ENCODE measurements at regions not wholly inside any gene's neighbourhood (a gene's known extent, or its start where the extent isn't known, plus 50 kb on each side); places are given as distances from the start of the nearest gene placed in this dataset.
A peak's percentile ranks its signal among the peaks of the same experiment; 100 is the strongest.

DNA sequence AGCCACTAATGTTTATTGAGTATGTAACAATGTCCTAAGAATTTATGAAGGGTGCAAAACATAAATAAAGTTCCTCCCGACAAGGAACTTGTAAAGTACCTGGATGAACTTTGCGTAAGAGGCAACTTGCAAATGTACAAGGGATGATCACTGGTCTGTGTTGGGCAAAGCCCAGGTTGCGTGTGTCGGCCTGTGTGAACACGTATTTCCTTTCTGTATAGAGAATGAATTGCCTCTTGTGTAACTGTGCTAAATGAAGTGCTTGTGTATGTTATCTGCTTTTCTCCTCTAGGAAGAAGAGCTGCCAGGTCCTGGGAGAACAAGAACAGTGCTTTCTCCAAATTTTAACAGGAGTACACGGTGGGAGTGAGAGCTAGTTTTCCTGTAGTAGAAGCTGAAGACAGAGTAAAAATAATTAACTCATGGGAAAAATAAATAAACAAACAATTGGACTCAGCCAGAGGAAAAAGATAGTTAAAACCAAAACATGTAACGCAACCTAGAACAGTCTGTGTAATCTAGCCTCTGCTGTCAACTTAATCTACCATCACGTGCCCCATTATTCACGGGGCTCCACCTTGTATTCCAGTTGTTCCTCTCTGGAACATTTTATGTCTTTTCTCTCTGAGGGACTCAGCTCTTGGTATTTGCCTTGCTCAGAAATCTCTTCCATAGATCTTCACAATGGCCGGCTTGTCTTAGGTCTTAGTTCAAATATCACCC, 83.7 kb upstream of the RASGRP1 start:
- no peak for DNase-seq

DNA sequence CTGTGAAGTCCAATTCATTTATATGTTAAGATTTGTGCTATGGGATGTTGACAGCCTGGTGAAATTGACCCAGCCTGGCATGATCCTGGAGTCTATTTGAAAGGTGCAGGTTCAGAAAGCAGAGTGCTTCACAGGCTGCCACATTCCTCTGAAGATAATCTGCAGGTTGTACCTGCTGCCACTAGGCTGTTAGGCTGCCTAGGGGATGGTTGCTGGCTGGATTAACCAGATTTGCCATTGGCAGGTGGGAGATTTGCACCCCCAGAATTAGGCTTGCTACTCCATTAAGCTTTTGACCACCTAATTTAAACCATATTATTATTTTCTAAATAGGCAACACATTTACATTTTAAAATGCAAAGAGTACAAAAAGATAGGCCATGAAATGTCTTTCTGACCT, 85.8 kb upstream of the RASGRP1 start:
- no peak for DNase-seq

DNA sequence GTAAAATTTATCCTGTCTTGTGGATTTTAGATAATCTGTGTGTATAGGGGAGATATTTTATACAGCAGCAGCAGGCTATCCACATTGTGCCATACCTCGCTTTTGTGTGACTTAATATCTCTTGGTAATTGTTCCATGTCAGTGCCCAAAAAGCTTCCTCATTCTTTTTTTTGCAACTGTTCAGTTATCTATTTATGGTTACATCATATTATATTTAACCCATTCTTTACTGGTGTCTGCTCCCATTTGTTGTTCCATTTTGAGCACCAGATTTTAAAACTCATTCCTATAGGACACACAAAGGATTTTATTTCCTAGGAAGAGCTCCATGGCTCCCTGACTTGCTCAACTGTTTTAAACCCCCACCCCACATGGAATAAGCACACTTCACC, 86.3 kb upstream of the RASGRP1 start:
- DNase-seq, result no peak

DNA sequence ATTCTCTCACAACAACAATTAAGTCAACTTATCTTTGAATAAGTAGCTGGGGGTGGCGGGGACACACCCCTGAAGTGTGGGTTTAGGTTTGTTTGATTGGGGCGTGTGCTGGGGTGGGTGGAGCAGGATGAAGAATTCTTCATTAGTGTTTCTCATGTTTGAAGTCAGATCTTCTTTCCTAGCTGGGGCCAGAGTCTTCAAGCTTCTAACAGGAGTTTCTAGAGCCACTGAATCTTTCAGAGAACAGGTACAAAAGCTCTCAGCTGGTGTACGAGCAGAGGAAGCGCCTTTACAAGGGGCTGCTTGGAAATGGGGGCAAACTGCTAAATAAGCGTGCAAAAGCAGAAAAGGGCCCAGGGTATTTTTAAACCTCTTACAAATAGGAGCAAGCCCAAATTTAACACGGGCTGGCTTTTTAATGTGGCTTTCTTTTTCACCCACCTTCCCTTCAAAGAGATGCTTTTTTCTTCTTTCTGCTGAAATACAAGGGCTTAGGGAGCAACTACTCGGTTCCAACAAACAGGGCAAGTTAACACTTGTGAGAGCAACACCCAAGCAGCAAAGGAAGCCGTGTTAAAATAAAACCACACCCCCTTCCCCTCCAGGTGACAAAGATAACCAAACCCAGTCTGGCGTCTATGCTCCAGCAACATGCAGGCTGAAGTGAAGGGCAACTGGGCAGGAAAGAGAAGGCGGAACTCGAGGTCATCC, 86.9 kb upstream of the RASGRP1 start:
- peak; percentile 54 for DNase-seq

DNA sequence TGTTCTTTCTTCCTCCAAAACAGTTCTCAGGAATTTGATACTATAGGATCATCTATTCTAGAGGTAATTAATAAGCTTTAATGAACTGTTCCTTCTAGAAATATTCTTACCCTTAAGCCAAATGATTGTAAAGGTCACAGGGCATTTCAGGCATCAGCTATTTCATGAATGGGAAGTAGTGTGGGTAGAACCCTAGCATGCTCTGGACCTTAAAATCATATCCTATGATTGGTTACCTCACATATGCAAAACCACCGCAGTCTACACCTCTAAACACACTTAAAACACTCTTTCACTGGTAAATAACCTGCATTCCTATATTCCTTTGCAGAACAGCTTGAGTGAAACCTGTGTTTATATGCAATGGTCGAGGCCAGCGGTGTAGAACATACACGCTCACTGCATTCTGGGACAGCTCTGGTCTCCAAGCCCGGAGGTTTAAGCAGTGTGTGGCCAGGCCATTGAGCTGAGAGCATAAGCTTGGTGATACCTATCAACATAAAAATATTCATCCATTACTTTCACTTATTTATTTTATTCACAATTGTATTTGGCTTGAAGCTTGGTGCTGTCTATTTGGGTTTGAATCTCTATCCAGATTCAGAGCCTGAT, 87.7 kb upstream of the RASGRP1 start:
- DNase-seq, result no peak

DNA sequence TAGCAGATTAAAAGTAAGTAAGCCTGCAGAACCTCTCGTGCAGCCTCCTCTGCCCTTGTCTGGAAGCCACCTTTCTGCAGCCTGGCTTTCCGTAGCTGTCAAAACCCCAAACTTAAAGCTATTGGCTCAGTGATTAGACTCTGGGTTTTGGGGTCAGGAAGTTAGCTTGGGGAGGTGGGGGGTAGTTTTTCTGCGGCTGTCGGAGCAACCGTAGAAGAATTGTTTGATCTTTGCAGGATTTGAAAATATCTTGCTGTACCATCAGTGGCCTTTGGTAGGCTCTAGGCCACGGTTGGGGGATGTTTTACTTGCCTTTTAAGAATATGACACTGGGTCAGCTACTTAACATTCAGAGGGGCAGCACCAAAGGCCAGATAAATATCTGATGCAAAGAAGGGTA, 88.4 kb upstream of the RASGRP1 start:
- DNase-seq, result peak; percentile 75

DNA sequence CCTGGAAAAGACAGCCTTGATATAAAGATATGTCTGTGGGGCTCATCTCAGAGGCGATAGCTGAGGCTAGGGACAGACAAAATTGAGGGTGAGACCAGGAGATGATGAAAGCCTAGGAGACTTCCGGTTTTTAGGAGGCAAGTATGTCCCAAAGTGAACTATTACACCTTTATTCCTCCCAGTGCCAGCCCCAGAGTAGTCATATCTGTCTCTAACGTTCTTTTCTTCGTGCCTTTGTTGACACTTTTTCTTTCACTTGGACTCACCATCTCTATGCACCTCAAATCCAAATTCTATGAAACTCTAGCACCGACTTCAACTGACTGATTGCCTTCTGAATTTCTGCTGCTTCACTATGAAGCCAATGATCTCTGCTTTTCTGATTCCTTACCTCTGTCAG, 93.8 kb upstream of the RASGRP1 start:
- no peak for DNase-seq

DNA sequence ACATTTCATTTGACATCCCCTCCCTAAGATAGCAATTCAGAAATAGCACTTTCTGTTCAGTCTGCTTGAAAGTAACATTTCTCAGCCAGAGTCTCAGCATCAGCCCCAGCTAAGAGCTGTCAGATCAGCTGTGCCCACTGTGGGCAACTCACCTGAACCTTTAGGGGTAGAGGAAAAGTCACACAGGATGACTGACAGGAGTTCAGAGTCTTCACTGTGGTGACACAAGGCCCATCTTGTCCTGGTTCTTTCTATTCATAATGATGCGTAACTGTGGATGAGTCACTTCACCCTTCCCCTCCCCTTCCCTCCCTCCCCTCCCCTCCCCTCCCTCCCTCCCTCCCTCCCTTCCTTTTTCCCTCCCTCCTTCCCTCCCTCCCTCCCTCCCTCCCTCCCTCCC, 96.1 kb upstream of the RASGRP1 start:
- no peak for DNase-seq

DNA sequence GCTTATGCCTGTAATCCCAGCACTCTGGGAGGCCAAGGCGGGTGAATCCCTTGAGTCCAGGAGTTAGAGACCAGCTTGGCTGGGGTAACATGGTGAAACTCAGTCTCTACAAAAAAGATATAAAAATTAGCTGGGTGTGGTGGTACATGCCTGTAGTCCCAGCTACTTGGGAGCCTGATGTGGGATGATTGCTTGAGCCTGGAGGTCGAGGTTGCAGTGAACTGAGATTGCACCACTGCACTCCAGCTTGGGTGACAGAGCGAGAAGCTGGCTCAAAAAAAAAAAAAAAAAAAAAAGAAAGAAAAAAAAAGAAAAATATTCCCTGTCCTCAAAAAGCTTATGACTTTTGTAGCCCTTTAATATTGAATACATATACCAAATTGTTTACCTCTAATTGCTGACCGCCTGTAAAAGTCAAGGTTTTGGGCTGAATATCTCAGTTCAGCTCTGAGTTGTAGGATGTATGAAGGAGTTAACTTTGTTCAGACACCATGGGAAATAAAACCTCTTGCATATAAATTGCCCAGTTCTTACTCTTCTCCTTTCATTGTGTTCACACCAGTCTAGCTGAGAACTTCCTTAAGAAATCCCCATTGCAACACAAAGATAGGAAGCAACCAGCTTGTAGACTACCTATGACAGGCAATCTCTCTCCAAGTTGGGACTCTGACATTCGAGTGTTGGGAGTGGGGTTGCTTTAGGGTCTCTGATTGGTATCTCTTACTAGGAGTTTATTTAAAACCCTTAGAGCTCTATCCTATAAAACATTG, 97.6 kb upstream of the RASGRP1 start:
- no peak for DNase-seq

DNA sequence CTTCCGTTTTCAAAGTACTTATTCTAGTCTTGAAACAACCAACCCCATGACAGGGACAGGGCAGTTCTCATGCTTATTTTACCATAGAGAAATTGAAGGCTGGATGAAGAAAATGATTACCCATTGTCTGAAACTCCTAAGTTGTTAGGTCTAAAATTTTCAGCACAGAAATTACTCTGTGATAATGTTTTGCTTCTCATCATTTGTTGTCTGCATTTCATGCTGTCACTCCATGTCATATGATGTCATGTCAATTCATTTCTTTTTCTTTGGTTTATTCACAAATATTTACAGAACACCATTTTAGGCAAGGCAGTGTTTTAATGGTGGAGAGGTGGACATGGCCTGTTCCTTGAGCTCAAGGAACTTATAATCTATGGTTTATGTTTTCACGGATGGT, 98.2 kb upstream of the RASGRP1 start:
- no peak for DNase-seq

DNA sequence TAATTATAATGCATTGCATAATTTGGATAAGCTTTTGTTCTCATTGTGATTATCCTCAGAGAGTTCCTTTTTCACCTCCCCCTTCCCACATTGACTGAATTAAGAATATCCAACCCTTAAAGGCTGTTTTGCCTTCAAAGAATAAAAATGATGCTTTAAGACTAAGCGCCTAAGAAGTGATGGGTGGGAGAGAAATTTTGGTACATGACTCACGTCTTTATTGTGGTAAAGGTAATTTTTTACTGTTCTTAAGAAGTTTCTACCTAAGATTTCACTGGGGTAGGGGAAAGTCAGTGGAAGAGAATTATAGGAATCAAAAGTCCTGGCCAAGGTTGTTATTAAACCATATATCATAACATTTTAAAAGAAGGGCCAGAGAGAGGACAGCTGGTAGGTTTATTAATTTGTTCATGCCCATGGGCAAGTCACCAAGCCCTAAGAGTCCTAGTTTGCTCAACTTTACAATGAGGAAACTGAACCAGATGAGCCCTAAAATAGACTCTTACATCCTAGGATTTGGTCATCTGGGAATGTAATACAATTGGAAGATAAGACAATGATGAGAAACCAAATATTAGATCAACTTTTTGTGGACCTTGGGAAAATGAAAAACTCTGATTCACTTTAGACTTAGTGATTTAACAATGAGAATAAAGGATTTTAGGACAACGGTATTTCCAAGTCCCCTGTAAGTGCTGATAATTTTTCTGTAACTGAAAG, 101.1 kb upstream of the RASGRP1 start:
- DNase-seq, result no peak

DNA sequence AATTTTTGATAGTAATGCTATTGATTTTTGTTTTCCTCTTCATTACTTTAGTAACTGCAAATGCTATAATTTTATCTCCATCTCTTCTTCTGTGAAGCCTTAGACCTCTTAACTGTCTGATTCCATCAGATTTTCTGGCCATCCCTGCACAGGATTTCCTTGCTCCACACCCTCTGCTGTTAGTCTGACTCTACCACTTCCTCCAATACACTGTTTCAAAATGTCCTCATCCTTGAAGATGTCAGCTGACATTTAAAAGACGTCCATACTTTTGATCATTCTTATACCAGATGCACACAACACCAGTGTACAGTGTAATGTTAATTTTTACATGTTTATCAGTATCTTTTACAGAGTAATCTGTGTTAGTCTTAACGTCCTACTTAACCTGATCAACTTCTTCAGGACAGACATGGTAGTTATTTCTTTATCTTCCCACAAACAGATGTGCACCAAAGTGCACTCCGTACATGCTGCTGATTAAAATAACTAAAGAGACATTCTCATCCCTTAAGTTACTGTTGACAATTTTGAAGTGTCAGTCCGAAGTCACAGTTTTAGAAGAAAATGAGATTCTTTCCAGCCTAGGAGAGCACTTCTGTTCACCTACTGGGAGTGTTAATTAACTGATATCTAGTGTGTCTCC, 102.4 kb upstream of the RASGRP1 start:
- no peak for DNase-seq

DNA sequence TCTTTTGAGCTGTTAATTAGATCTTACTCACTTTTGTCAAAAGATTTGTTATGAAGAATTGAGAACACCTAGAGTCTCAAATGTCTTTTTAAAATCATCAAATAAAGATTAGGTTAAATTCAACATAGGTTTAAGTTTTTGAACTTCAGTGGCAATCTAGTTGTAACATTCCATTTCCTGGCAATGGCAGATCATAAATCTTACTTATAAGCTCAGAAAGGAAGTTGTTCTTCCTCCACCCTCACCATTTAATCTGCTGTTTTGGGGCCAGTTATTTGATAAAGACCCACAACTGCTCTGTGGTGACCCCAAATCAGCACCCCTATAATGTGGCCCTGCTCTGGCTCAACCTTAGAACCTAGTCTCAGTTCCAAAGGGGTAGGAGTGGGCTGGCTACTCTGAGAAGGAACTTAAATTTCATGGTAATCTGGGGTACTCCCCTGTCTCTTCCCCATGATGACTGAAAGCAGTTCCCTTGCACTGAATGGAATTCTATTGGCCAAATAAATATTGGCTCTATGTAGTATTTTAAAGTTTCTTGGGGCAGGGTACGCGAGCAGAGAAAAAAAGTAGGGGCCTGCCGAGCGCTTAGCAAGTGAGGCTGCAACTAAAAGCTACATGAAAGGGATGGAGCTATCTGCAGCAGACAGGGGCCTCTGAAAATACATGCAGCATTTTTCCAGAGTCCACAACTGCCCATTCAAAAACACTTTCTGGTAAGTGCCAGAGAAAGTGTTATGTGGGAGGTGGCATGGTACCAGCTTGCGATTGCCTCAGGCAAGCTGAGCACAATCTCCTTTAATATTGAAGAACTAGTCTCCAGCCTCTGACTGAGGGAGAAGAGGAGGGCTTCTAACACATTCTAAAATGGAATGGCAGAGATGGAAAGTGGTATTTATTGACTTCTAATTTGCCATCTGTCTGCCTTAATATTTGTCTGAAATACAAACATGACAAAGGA, 103.6 kb upstream of the RASGRP1 start:
- DNase-seq, result no peak

DNA sequence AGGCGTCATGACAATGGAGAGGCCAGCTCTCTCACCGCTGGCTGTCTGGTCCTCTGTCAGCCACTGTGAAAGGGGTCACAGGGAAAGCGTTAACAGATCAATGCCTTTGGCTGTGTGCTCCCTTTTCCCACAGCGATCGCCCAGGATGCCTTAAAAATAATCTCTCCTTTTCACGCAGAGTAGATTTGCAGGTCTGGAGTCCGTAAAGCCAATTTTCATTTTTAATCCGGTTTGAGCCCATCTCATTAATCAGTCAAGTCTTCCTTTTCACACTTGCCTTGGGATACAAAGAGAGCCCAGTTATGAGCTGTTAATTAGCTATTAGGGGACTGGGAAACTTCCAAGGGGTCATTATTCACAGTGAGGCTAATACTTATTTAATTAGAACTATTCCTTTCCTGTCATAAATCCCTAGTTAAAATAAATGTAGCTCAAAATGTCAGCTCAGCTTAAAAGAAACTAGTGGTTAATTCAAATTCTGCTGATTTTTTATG, 104.3 kb upstream of the RASGRP1 start:
- DNase-seq, result no peak

DNA sequence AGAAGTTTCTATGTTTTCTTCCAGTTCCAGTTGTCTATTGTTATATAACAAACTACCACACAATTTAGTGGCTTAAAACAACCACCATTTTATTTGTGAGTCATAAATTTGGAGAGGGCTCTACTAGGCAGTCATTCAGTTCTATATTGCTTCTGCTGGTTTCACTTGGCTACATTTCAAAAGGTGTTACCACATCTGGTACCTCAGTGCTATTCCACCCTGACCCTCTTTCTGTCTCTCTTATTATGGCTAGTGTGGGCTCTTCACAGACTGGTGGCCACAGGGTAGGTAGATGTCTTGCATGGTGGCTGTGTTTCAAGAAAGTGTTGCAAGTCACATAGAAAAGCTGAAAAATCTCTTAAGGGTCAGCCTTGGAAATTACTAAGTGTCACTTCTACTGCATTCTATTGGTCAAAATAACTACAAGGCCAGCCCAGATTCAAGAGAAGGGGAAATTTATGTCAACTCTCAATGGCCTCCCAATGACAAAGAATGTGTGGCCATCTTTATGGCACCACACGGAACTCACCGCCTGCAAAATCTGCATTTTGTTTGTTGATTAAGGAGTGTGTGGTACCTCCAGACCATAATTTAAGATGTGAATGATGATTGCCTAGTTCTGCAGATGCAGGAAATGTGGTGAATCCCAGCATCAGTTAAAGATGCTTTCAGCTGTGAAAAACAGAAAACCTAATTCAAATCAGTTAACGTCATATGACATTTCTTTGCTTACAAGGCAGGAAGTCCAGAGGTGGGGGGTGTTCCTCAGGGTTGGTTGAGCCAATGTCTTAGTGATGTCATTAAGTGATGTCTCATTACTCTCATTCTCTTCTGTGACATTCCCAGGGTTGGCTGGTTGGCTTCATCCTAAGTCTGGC, 105.8 kb upstream of the RASGRP1 start:
- peak; percentile 82 for DNase-seq

DNA sequence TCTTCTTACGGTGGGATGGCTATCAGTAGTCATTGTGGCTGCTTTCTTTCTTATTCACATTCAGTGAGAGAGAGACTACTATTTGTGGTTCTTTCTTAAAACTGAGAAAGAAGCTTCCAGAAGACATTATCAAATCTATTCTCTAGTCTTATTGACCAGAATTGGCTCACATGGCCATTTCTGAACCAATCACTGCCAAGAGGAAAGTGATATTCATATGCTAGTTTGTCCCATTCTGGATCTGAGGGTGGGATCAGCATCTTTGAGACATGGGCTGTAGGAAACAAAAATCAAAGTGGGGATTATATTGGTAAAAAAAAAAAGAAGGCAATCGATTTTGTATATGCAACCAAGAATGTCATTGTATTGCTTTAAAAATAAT, 106.4 kb upstream of the RASGRP1 start:
- no peak for DNase-seq

DNA sequence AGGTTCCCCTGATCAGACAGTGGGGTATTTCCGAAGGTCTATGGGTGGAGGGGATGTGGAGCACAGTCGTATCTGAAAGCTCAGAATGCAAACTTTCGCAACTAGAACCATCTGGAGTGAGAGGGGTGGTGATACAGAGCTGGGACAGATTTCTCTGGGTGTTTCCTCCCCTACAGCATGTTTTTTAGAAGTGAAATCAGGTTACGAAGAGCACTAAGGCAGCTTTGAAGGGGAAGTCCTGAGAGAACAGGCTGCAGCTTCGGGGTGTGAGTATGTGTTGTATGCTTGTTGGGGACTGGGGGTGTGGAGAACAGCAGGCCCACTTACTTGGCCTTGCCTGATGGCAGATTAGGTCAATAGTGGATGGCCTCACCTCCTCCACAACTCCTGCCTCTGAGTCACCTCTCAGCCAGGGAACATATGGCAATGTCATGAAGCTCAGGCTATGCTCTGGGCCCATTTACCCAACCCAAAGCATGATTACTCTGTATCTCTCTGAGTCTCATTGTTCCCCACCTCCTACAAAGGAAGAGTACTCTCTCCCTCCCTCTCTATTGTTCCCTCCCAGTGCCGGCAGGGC, 107.2 kb upstream of the RASGRP1 start:
- peak; percentile 74 for DNase-seq

DNA sequence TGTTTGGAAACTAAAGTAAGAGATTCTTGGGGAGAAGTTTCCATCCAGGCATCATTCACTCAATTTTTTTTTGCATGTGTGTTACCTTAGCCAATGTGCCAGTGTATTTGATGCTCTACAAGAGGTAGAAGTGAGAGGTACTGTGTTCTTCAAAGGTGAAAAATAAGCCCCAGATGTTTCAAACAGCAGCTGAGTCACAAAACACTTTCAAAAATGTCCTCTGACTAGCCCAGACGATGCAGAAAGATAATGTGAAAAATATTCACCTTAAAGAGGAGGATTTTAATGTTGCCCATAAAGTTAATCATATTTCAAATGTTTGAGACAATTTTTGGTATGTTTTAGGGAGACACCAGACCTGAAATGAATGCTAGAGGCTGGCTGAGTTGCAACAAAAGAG, 107.7 kb upstream of the RASGRP1 start:
- DNase-seq, result no peak

Measured in CD4-positive, alpha-beta T cell treated with Interferon gamma for 1 hour (primary cell).